Glutamatergic neuron (in vitro differentiated cells): ENCODE measurements at regions not wholly inside any gene's neighbourhood (a gene's known extent, or its start where the extent isn't known, plus 50 kb on each side); places are given as distances from the start of the nearest gene placed in this dataset.
A peak's percentile ranks its signal among the peaks of the same experiment; 100 is the strongest.

ENCODE experiments used
- DNase-seq: peaks from one replicate; pipeline ENCODE4 v3.0.0; 2022
- H3K27ac Mint-ChIP-seq: one replicate; pipeline ENCODE4 v1.8.0; 2020; ENCODE audit warnings: mild to moderate bottlenecking, mixed read lengths, inconsistent platforms; ENCODE audit not compliant: unreplicated experiment
- H3K27me3 Mint-ChIP-seq: one replicate; pipeline ENCODE4 v1.8.0; 2020; ENCODE audit warnings: mild to moderate bottlenecking, moderate library complexity, mixed read lengths, inconsistent platforms; ENCODE audit not compliant: unreplicated experiment
- H3K36me3 Mint-ChIP-seq: one replicate; pipeline ENCODE4 v1.8.0; 2020; ENCODE audit warnings: mild to moderate bottlenecking, mixed read lengths, inconsistent platforms; ENCODE audit not compliant: unreplicated experiment
- H3K4me1 Mint-ChIP-seq: one replicate; pipeline ENCODE4 v1.8.0; 2020; ENCODE audit warnings: mild to moderate bottlenecking, low read depth, mixed read lengths, inconsistent platforms; ENCODE audit not compliant: unreplicated experiment
- H3K4me3 Mint-ChIP-seq: one replicate; pipeline ENCODE4 v1.8.0; 2020; ENCODE audit warnings: mild to moderate bottlenecking, mixed read lengths, inconsistent platforms; ENCODE audit not compliant: unreplicated experiment
- H3K9me3 Mint-ChIP-seq: one replicate; pipeline ENCODE4 v1.8.0; 2020; ENCODE audit warnings: mild to moderate bottlenecking, moderate library complexity, mixed read lengths, inconsistent platforms; ENCODE audit not compliant: unreplicated experiment
- TF ChIP-seq, protein P1 (sequence below): fragments of 200-600 bp; sonication (generic); IDR thresholded peaks from one replicate; pipeline ENCODE4 v1.5.0; 2021; ENCODE audit not compliant: partially characterized antibody, unreplicated experiment

DNA sequence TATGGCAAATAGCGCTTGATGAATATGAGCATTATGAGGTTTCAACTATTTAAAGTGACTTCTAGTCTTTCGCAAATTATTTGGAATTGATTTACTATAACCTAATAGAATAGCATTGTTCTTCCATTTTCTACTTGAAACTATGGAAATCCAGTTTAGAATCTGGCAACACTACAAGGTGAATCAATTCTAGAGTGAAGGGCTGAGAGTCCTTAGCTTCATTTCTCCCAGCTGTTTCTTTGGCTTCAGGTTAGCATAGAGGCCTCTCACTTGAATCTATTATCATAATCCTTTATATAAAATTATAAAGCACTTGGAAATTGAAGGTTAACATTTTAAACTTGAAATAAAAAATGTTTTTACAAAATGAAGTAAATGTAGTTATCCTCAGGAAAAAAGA is 318.8 kb downstream of the CCDC85A start:
- TF ChIP-seq, protein P1, sequence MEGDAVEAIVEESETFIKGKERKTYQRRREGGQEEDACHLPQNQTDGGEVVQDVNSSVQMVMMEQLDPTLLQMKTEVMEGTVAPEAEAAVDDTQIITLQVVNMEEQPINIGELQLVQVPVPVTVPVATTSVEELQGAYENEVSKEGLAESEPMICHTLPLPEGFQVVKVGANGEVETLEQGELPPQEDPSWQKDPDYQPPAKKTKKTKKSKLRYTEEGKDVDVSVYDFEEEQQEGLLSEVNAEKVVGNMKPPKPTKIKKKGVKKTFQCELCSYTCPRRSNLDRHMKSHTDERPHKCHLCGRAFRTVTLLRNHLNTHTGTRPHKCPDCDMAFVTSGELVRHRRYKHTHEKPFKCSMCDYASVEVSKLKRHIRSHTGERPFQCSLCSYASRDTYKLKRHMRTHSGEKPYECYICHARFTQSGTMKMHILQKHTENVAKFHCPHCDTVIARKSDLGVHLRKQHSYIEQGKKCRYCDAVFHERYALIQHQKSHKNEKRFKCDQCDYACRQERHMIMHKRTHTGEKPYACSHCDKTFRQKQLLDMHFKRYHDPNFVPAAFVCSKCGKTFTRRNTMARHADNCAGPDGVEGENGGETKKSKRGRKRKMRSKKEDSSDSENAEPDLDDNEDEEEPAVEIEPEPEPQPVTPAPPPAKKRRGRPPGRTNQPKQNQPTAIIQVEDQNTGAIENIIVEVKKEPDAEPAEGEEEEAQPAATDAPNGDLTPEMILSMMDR, result no peak
- peaks cover 2% of the 10 kb centered on the region for H3K27me3 Mint-ChIP-seq
- H3K36me3 Mint-ChIP-seq, result no peaks in the 10 kb centered on the region

DNA sequence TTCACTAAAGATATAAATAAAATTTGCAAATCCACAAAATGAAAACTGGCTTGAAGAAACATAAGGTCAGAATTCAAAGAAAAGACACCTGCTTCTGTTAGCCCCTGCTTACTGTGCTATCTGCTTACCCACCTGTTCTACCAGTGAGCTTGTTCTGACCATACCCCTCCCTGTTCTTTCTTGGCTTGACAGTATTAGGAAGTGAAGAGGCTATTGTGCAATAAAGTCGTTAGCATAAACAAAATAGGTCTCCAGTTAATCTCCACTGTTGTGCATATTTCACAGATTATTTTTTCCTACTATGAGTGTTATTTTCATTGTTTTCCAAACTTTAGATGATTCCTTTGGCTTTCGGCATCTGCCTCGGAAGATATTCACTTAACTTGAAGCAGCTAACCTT is 322.1 kb downstream of the CCDC85A start:
- DNase-seq, result no peak

More for the DNA sequence above, 318.8 kb downstream of the CCDC85A start:
- no peak overlapping the region for H3K4me3 Mint-ChIP-seq
- H3K27ac Mint-ChIP-seq, result no peak overlapping the region
- no peaks in the 10 kb centered on the region for H3K9me3 Mint-ChIP-seq
- DNase-seq, result no peak
- no peaks in the 10 kb centered on the region for H3K4me1 Mint-ChIP-seq

DNA sequence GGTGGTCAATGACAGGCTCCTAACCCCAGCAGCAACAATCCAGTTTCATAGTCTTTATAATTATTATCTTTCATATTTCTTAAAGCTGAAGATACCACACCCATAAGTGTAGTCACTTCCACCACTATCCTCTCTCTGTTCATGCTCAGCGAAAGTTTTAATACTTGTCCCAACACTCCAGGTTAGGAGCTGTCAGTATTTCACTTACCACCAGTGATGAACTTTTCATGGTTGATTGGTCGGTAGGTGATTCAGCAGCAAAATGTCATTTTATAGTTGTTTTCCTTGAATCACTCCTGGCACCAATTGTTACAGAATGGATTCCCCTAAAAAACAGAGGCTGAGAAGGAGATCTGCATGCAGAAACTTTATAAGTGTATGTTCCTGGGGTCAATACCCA is 324.9 kb downstream of the CCDC85A start:
- TF ChIP-seq, protein P1, result no peak
- H3K36me3 Mint-ChIP-seq, result peaks cover 13% of the 10 kb centered on the region
- DNase-seq, result no peak
- peaks cover 6% of the 10 kb centered on the region for H3K4me1 Mint-ChIP-seq
- peaks cover 2% of the 10 kb centered on the region for H3K27me3 Mint-ChIP-seq
- H3K4me3 Mint-ChIP-seq, result no peak overlapping the region
- H3K27ac Mint-ChIP-seq, result no peak overlapping the region
- peaks cover 2% of the 10 kb centered on the region for H3K9me3 Mint-ChIP-seq

More for the DNA sequence above, 322.1 kb downstream of the CCDC85A start:
- H3K9me3 Mint-ChIP-seq, result no peaks in the 10 kb centered on the region
- no peaks in the 10 kb centered on the region for H3K27me3 Mint-ChIP-seq
- no peak overlapping the region for H3K4me3 Mint-ChIP-seq
- H3K36me3 Mint-ChIP-seq, result no peaks in the 10 kb centered on the region
- peaks cover 6% of the 10 kb centered on the region for H3K4me1 Mint-ChIP-seq
- no peak overlapping the region for H3K27ac Mint-ChIP-seq
- TF ChIP-seq, protein P1, result no peak

DNA sequence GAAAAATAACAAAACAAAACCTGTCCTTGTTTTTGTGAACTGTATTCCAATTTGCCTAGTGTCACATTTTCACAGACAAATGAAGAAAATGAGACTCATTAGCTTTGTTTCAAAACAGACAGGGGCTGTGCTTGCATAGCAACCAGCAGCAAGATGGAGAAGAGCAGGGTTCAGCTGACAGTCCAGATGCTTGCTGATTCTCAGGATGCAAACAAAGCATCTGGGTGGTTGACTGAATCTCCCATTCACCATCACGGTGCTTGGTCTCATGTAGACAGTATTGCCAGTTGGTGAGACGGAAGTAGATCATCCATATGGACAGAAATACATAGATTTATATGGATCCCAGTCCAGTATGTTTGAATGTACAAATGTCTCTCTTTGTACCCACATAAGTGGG is 326.8 kb downstream of the CCDC85A start:
- H3K27me3 Mint-ChIP-seq, result peaks cover 2% of the 10 kb centered on the region
- peaks cover 21% of the 10 kb centered on the region for H3K4me1 Mint-ChIP-seq
- H3K9me3 Mint-ChIP-seq, result peaks cover 9% of the 10 kb centered on the region
- peaks cover 13% of the 10 kb centered on the region for H3K36me3 Mint-ChIP-seq
- DNase-seq, result no peak
- H3K27ac Mint-ChIP-seq, result peak overlapping the region; percentile 57
- H3K4me3 Mint-ChIP-seq, result no peak overlapping the region
- TF ChIP-seq, protein P1, result no peak

DNA sequence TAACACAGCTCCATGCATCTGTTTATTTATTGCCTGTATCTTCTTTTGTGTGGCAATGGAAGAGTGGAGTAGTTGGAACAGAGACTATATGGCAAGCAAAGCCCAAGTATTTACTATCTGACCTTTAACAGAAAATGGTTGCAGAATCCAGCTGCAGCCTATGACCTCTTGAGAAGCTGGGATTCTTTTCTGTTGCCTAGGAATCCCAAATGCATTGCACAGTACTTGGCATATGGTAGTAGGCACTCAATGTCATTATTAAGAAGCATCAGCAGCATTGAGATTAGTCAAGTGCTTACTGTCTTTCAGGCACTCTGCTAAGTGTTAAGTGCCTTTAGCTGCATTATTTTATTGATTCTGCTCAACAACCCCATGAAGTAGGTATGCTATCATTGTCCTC is 331.6 kb downstream of the CCDC85A start:
- H3K4me3 Mint-ChIP-seq, result no peak overlapping the region
- H3K4me1 Mint-ChIP-seq, result peaks cover 27% of the 10 kb centered on the region
- TF ChIP-seq, protein P1, result no peak

More for the DNA sequence above, 331.6 kb downstream of the CCDC85A start:
- Mint-ChIP-seq H3K27me3 (peaks cover 2% of the 10 kb centered on the region), H3K27ac (no peak overlapping the region), H3K9me3 (peaks cover 10% of the 10 kb centered on the region), H3K36me3 (peaks cover 13% of the 10 kb centered on the region)
- no peak for DNase-seq
